ENCODE measurements at regions not wholly inside any gene's neighbourhood (a gene's known extent, or its start where the extent isn't known, plus 50 kb on each side); places are given as distances from the start of the nearest gene placed in this dataset.

DNA sequence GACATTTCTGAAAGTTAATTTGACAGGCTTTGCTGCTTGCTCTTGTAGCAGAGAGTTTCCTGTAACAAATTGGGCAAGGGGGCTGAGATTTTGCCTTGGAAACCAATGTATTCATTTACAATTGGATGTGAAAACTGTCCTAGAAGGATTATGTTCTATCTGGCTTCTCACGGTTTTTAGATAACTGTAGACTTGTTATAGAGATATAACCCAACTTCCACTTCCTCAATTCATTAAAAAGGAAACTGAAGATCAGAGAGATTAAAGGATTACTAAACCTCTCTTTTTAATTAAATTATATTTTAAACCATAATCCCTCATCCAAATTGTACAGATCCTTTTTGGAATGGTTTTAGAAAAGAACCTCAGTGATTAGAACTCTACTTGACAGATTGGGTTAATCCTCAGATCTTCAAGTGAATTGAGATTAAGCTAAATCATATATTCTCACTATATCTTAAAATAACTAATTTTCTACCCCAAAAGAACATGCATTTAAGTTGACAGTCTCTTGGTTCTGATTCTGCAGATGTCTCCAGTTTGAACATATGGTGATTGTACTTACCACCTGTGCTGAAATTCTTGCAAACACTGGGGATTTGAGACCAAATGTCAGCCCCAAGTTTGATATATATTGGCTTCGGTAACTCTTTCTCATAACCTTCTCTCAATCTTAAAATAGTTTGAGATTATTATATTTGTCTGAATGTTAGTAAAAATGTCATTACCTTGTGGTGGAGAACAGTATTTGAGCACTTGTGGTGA is 130.1 kb upstream of the C9orf72 start:
- H4K20me1 ChIP-seq (ENCODE audit: control insufficient read depth, insufficient read depth, insufficient read length): no peaks in the 10 kb centered on the region
- H3K27me3 ChIP-seq (ENCODE audit: insufficient read depth, low read length): no peaks in the 10 kb centered on the region
- no peak overlapping the region for H3T11ph ChIP-seq (ENCODE audit: low read length)
- no peaks in the 10 kb centered on the region for H3K27me3 Mint-ChIP-seq (ENCODE audit: low read depth)
- no peak overlapping the region for H2BK15ac ChIP-seq (ENCODE audit: low read depth, low read length)
- no peaks in the 10 kb centered on the region for H3K4me1 ChIP-seq (ENCODE audit: insufficient read depth, low read length)
- no peaks in the 10 kb centered on the region for H3K9me3 ChIP-seq (ENCODE audit: control insufficient read depth, low read depth, low read length)
- no peak overlapping the region for H3K18ac ChIP-seq (ENCODE audit: insufficient read length, low read depth, low read length)
- no CpG with 5 or more reads among the region's 2 CpGs for WGBS (ENCODE audit: extremely low coverage, insufficient read length, low lambda C conversion rate)
- TF ChIP-seq CTCF (conservative IDR thresholded peaks at IDR 0.05): no peak
- peaks cover 4 to 9% of the 10 kb centered on the region in 2 experiments for H3K4me1 Mint-ChIP-seq
- no peak overlapping the region for H2AK5ac ChIP-seq (ENCODE audit: insufficient read length, low read length)
- no peaks in the 10 kb centered on the region; a peak in 1 of 5 replicates for H3K9me3 Mint-ChIP-seq
- no peak overlapping the region for H4K8ac ChIP-seq (replicated peaks; ENCODE audit: insufficient read length, low read depth, low read length)
- H3K79me1 ChIP-seq (ENCODE audit: insufficient read depth, low read depth, low read length, poor library complexity, severe bottlenecking): no peaks in the 10 kb centered on the region
- H2BK12ac ChIP-seq (ENCODE audit: insufficient read length, low read depth, low read length): no peak overlapping the region
- H4K5ac ChIP-seq (ENCODE audit: insufficient read length, low read depth, low read length): no peak overlapping the region
- H3K4me2 ChIP-seq (ENCODE audit: insufficient read depth, insufficient read length, low read length): no peak overlapping the region
- no peaks in the 10 kb centered on the region for H3K79me2 ChIP-seq (ENCODE audit: insufficient read depth, low read length)
- H4K91ac ChIP-seq (ENCODE audit: insufficient read length, low read depth, low read length): no peak overlapping the region
- H3K4ac ChIP-seq (ENCODE audit: low read depth, low read length): no peak overlapping the region
- H3K14ac ChIP-seq (ENCODE audit: insufficient read depth, low read length): no peak overlapping the region
- no peak overlapping the region for H3K56ac ChIP-seq (ENCODE audit: insufficient read length, low read depth, low read length)
- H3K9ac ChIP-seq (ENCODE audit: extremely low read depth, insufficient read length, low read length): no peak overlapping the region
- H2BK20ac ChIP-seq (ENCODE audit: low read depth, low read length, poor library complexity, severe bottlenecking): no peak overlapping the region
- no peak overlapping the region for H3K27ac ChIP-seq (ENCODE audit: insufficient read length, low read depth, low read length)
- H3K23ac ChIP-seq (ENCODE audit: insufficient read length, low read depth, low read length): no peak overlapping the region
- H3K36me3 Mint-ChIP-seq (ENCODE audit: insufficient read depth in 1 of 3, low read depth in 3 of 3): no peaks in the 10 kb centered on the region
- H3K27ac Mint-ChIP-seq: no peak overlapping the region
- H3K4me3 Mint-ChIP-seq: no peak overlapping the region
- no peak overlapping the region for H2BK120ac ChIP-seq (ENCODE audit: low read depth, low read length, poor library complexity, severe bottlenecking)
- H3K23me2 ChIP-seq (ENCODE audit: insufficient read length, low read depth, low read length, poor library complexity, severe bottlenecking): no peaks in the 10 kb centered on the region
- H2AFZ ChIP-seq (ENCODE audit: low read length): no peak overlapping the region
- no peak for DNase-seq
- no peak overlapping the region for H2BK5ac ChIP-seq (ENCODE audit: insufficient read length, low read length)

Measured in H9 (cell line).